Stimulated activated CD4-positive, alpha-beta T cell treated with anti-CD3 and anti-CD28 coated beads, Interleukin-15, amount 100 ng/mL, for 1 hour (primary cell): ENCODE measurements at regions not wholly inside any gene's neighbourhood (a gene's known extent, or its start where the extent isn't known, plus 50 kb on each side); places are given as distances from the start of the nearest gene placed in this dataset.

Experiments
- DNase-seq, 2 donors: peaks; one replicate each; pipeline ENCODE4 v3.0.0-alpha.2; 2020; ENCODE audit warnings: low read depth in 1 of 2, low spot score in 1 of 2

GRCh38 chr6:138550346-138550767, 51.1 kb upstream of the NHSL1 start:
- no peak for DNase-seq

DNA sequence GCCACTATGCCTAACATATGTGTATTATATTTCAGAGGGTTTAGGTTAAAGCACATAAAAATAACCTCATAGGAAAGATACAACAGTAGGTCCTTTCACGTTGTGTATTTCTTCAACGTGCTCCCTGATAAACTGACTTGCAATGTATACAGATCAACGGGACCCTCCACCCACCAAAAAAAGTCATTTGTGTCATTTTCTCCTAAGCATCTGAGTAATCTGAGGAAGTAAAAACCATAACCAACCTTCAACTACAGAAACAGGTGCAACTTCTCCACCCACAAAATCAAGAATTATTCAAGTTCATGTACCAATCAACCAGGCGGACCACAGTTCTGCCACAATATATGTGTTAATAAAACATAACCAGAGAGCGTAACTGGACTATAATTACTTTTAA, 54.9 kb upstream of the NHSL1 start:
- DNase-seq, result no peak

DNA sequence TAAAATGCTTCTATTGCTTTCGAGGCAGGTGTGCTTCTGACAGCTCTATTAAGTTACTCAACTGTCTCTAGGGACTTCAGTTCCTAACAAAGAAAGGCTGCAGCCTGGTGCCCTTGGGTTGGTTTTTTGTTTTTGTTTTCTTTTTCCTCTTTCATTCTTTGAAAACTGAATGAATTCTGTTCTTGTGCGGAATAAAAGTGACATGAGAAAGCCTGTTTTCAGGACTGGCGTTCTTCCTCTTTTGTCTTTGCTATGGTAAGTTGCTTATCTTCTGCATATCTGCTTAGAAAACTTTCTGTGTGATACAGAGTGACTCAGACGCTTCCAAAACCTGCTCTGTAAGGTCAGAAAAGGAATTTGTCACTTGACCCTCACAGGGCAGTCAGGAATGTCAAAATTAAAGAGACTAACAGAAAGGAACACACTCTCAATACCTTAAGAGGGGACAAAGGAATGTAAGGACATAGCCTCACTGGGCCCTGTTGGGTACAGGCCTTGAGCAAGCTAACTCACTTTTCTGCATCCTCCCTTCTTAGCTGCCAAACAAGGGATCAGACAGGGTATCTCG, 56.2 kb upstream of the NHSL1 start:
- DNase-seq, result no peak

- no peak for DNase-seq
Observed at GRCh38 chr6:138557147-138557546, 57.9 kb upstream of the NHSL1 start.

DNA sequence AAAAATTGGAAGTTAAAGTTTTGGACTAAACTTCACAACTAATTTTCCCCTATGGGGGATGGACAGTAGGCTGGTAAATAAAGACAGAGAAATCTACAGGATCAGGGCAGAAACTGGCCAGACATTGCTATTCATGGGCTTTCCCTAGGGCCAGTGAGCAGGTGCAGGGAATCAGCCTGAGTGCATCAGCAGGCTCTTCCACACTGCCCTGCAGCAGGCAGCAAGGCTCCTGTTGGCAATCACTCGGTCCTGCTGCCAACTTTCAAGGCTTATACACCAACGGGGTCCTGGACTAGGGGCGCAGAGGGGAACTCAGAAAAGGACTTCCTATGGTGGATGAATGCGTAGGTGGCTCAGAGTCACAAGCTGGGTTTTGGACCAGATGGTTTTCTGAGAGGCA, 59.8 kb upstream of the NHSL1 start:
- DNase-seq, result no peak

GRCh38 chr6:138560130-138560860, 61.0 kb upstream of the NHSL1 start:
- DNase-seq, result no peak

DNA sequence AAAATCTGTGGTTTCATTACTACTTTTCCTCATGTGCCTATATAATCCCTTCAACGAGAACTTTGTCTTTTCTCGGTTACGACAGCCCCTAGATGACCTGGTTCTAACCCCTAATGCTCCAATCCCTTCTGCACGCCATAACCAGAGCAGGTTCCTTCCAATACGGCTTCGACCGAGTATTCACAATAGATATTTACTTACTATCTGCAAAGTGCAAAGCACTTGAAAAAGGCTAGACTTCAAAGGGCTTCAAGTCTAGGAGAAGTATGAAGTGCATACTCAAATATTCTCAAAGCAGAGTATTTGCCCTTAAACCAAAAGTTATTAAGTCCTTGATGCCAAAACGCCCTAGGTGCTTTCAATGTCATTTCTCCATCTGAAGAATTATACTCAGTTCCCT, 63.4 kb upstream of the NHSL1 start:
- no peak for DNase-seq

GRCh38 chr6:138563231-138563630, 63.9 kb upstream of the NHSL1 start:
- no peak for DNase-seq

- DNase-seq, result no peak
Observed at GRCh38 chr6:138563650-138564049, 64.4 kb upstream of the NHSL1 start.

DNA sequence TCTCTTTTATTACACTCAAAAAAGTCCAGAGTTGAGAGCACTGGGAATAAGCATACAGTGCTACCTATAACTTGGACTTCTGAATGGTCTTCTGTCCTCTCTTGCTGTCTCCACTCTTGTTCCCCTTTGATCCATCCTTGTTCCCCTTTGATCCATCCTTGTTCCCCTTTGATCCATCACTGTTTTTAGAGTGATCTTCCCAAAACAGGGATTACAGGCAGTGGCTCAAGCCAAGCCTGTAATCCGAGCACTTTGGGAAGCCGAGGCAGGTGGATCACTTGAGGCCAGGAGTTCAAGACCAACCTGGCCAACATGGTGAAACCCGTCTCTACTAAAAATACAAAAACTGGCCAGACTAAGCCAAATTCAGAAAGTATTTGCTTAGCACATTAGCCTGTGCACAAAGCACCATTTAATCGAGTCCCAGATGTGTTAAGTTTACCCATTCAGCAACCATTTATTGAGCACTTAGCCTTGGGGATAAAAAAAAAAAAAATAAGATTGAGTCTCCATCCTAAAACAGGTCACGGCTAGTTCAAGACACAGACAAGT, 65.0 kb upstream of the NHSL1 start:
- no peak for DNase-seq

DNA sequence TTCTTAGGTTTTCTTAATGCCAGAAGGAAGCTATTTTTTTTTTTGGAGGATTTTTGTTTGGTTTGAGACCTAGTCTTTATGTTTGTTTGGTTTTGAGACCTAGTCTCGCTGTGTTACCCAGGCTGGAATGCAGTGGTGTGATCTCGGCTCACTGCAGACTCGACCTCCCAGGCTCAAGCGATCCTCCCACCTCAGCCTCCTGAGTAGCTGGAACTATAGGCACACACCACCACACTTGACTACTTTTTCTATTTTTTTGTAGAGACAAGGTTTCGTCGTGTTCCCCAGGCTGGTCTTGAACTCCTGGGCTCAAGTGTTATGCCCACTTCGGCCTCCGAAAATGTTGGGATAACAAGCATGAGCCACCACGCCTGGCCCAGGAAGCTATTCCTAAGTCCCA, 67.8 kb upstream of the NHSL1 start:
- no peak for DNase-seq

GRCh38 chr6:138568997-138569396, 69.7 kb upstream of the NHSL1 start:
- no peak for DNase-seq

- DNase-seq, result no peak
Observed at GRCh38 chr6:138569554-138569953, 70.3 kb upstream of the NHSL1 start.

DNA sequence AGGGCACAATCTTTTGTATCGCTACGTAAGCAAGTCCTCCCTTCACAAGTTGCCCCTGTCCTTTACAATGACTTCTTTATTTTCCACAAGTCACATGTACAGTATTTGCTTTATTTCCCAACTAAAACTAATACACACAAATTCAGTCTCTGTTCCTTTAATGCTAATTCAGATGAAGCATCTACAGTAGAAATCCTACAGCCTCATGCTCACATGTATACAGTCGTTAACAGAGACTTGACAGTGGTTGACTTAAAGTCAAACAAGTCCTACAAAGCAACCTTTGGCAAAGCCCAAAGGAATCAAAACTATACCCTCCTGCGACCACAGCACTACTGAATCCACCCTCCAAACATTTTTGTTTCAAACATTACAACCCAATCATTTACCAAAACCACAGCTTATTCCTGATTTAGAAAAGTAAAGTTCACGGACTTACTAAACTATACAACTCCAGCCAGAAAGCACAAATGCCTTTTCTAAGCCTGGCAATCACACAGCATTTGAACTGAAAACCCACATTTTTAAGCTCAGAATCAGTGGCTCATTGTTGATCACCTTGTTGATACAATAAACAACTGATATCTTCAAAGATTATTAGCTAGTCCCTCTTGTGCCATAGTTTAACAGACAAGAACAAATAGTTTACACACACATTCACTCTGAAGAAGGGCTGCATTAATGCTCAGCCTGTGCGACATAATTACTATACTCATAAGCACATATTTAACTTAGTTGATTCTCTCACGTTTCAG, 70.9 kb upstream of the NHSL1 start:
- no peak for DNase-seq

- DNase-seq, result no peak
Observed at GRCh38 chr6:138570725-138571029, 71.4 kb upstream of the NHSL1 start.

GRCh38 chr6:138571181-138571580, 71.9 kb upstream of the NHSL1 start:
- no peak for DNase-seq

- DNase-seq, result no peak
Observed at GRCh38 chr6:138571585-138572166, 72.4 kb upstream of the NHSL1 start.

DNA sequence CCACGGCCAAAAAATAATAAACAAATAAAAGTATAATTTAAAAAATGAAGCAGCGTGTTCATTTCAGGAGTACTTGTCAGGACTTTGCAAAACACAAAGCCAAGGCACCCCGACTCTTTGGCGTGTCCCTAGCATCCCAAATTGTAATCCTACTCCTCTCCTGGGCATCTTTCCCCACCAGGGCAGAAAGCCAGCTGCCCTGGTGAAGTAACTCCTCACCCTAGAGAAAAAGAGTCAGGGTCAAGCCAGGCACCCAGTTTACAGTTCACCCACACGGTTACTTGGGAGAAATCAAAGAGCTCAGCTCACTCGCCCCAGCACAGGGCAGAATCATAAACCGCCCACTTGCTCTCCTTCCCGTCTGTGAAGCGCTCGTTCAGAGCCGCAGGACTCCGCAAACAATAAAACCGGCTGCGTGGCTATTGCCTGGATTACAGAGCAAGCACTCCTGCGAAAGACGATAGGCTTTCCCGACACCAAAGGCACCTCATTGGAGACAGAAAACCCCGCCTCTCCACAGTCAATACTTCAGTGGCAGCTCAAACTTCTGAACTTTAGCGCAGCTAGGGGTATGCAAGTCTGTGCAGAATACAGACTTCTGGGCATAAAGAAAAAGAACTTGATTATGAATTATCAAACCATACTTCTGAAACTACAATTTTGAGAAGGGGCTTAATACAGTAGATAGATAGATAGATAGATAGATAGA, 73.0 kb upstream of the NHSL1 start:
- no peak for DNase-seq

DNA sequence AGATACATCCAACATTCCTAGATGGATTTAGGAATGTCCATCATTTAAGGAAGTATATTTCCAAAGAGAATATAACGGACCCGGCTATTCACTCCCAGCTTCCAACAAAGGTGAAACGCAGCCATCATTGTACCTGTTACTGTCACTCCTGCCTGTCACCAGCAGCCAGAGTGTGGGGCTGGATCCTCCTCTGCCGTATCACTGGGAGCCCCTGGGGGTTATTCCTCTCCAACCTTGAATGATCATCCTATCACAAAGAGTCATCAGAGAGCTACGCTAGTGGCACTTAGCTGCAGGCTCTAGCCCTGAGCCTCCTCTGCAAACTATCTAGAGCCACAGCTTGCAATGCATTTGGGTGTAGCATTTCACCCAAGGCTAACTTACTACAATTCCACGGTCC, 73.6 kb upstream of the NHSL1 start:
- DNase-seq, result no peak

DNA sequence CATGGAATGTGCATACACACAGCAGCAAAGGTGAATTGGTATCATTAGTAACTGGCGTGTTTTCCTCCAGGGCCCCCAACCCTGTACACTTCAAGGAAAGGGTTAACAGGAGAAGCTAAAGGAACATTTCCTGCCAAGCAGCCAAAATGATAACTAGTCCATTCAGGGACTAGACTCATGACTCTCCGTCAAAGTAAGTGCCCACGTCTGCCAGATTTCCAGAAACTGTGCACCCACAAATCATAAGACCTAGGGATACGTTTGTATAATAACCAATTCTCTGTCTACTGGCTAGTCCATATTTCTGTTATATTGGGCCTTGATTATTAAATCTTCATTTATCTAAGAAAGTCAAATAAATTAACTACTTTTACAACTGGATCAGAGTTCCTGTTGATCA, 76.0 kb upstream of the NHSL1 start:
- no peak for DNase-seq

- DNase-seq, result no peak
Observed at GRCh38 chr6:138576313-138576712, 77.0 kb upstream of the NHSL1 start.
